Keratinocyte (primary cell): ENCODE measurements at regions not wholly inside any gene's neighbourhood (a gene's known extent, or its start where the extent isn't known, plus 50 kb on each side); places are given as distances from the start of the nearest gene placed in this dataset.

Experiments used
- CTCF ChIP-seq, 3 experiments: IDR thresholded peaks in 1 of 3; conservative IDR thresholded peaks in 1 of 3; optimal IDR thresholded peaks in 1 of 3; 2 replicates in 2 of 3; 3 replicates in 1 of 3; pipeline versions ENCODE3 to v1.5.1; 2011; ENCODE audit warnings: low read length in 3 of 3, mild to moderate bottlenecking in 3 of 3, moderate library complexity in 2 of 3, control low read depth in 1 of 3, inconsistent platforms in 1 of 3; ENCODE audit not compliant: insufficient read depth in 2 of 3; ENCODE audit errors: extremely low read depth in 1 of 3
- EZH2 ChIP-seq: IDR thresholded peaks from one replicate; pipeline ENCODE4 v1.6.1; 2012; ENCODE audit warnings: inconsistent platforms, mild to moderate bottlenecking, low read length, moderate library complexity

- TF ChIP-seq CTCF (optimal IDR thresholded peaks at IDR 0.05 in 1 of 3, IDR thresholded peaks at IDR 0.05 in 1 of 3, conservative IDR thresholded peaks at IDR 0.05 in 1 of 3; ENCODE audit: extremely low read depth in 1 of 3, insufficient read depth in 2 of 3, low read length in 3 of 3) (no peak), EZH2 (no peak)
Measured at GRCh38 chr11:86161336-86161735, 83.2 kb upstream of the EED start.
